Muscle layer of duodenum (tissue), 2 donors: ENCODE measurements at regions not wholly inside any gene's neighbourhood (a gene's known extent, or its start where the extent isn't known, plus 50 kb on each side); places are given as distances from the start of the nearest gene placed in this dataset.
A peak's percentile ranks its signal among the peaks of the same experiment; 100 is the strongest.

Experiments
- H3K27ac ChIP-seq: one replicate; pipeline ENCODE4 v1.7.0; 2013; ENCODE audit warnings: mild to moderate bottlenecking, low read length
- H3K27me3 ChIP-seq: one replicate; pipeline ENCODE4 v1.7.0; 2013; ENCODE audit warnings: low read depth, mild to moderate bottlenecking, control low read depth, low read length
- H3K36me3 ChIP-seq, 2 donors: one replicate each; pipeline ENCODE4 v1.7.0; 2013; ENCODE audit warnings: low read length in 2 of 2, control low read depth in 1 of 2, mild to moderate bottlenecking in 1 of 2; ENCODE audit not compliant: insufficient read depth in 2 of 2, control insufficient read depth in 1 of 2
- H3K4me1 ChIP-seq, 2 donors: one replicate each; pipeline ENCODE4 v1.7.0; 2013; ENCODE audit warnings: low read length in 2 of 2, mild to moderate bottlenecking in 2 of 2, control low read depth in 1 of 2, moderate library complexity in 1 of 2; ENCODE audit not compliant: insufficient read depth in 2 of 2, control insufficient read depth in 1 of 2
- H3K4me3 ChIP-seq, 2 donors: one replicate each; pipeline ENCODE4 v1.7.0; 2013; ENCODE audit warnings: low read length in 2 of 2, low read depth in 1 of 2, mild to moderate bottlenecking in 1 of 2
- H3K9me3 ChIP-seq, 2 donors: one replicate each; pipeline ENCODE4 v1.7.0; 2013; ENCODE audit warnings: low read length in 2 of 2, control low read depth in 1 of 2, mild to moderate bottlenecking in 1 of 2; ENCODE audit not compliant: control insufficient read depth in 1 of 2
- donor health status: healthy.

DNA sequence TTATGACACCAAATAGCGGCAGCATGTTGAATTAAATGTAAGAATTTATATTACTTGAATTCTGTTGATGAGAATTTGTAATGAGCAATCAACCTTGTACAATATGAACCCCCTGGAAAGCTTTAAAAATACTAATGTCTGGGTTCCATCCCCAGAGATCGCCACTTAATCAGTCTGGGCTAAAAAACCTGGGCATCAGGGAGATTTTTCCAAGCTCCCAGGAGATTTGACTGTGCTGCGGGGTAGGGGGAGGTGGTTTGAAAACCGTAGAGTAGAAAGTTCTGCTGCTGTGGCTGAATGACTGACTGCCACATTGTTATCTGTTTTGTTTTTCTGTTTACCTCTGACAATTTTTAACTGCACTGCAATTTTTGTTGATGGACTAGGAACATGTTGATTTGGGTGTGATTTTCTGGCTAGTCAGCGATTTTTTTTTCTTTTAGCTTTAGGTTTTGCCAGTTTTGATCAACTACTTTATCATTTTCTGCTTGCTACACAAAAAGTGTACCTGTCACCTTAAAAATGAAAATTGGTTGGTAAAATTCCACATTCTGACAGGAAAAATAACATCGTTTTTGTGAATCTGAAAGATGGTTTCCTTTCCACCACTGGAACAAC lies 79.3 kb downstream of the PCTP start:
- Histone ChIP-seq H3K4me3 (no peak overlapping the region), H3K27ac (no peak overlapping the region), H3K27me3 (no peaks in the 10 kb centered on the region), H3K9me3 (no peaks in the 10 kb centered on the region), H3K4me1 (no peaks in the 10 kb centered on the region), H3K36me3 (no peaks in the 10 kb centered on the region)

DNA sequence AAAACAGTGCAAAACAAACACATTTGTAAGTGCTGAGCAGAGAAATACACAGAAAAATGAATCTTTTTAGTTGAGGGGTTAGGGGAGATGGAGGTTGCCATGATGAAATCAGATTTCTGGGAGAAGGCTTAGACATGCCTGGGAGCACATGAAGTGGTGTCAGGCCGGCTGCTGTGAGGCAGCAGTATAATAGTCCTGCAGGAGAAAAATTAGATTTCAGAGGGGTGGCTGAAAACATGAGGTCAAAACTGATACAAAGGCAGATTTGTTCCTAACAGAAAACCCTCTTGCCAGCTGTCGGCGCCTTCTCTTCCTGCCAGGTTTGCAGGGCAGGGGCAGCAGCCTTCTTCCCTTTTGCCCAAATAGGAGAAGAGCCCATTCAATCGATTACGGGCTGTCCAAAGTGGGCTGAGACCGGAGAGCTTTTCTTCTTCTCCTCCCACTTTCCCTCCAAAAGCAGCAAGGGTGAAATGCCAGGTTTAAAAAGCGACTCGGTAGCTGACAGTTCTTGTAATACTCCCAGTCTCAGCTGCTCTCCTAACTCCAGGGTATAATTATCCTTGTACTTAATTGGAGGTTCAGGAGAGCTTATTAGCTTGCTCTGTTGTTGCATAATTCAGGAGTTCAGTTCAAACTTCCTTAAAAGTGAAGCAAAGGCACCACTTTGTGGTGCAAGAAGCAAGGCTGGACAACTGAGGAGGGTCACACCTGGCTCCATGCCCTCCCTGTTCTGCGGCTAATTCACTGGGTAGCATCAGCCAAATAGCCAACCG lies 80.0 kb downstream of the PCTP start:
- no peaks in the 10 kb centered on the region for H3K27me3 ChIP-seq
- H3K27ac ChIP-seq, result no peak overlapping the region
- no peak overlapping the region for H3K4me3 ChIP-seq
- H3K4me1 ChIP-seq, result no peaks in the 10 kb centered on the region
- no peaks in the 10 kb centered on the region for H3K36me3 ChIP-seq
- no peaks in the 10 kb centered on the region for H3K9me3 ChIP-seq

DNA sequence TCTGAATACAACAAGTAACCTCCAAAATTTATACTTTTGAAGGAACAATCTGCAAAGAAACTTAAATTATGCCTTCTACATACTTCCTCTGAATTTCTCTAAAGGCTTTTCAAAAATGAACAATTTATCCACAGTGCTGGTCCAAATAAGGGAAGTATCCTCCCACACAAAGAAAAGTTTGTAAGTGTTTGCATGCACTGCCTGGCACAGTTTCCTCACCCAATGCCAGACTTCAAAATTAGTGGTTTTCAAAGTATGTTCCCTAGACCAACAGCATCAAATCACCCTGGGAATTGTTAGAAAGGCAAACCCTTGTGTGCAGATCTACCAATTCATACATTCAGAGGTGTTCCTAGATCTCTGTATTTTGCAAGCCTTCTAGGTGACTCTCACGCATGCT lies 82.5 kb downstream of the PCTP start:
- Histone ChIP-seq H3K4me3 (no peak overlapping the region), H3K27me3 (no peaks in the 10 kb centered on the region), H3K9me3 (no peaks in the 10 kb centered on the region), H3K27ac (no peak overlapping the region), H3K36me3 (no peaks in the 10 kb centered on the region), H3K4me1 (no peaks in the 10 kb centered on the region)

DNA sequence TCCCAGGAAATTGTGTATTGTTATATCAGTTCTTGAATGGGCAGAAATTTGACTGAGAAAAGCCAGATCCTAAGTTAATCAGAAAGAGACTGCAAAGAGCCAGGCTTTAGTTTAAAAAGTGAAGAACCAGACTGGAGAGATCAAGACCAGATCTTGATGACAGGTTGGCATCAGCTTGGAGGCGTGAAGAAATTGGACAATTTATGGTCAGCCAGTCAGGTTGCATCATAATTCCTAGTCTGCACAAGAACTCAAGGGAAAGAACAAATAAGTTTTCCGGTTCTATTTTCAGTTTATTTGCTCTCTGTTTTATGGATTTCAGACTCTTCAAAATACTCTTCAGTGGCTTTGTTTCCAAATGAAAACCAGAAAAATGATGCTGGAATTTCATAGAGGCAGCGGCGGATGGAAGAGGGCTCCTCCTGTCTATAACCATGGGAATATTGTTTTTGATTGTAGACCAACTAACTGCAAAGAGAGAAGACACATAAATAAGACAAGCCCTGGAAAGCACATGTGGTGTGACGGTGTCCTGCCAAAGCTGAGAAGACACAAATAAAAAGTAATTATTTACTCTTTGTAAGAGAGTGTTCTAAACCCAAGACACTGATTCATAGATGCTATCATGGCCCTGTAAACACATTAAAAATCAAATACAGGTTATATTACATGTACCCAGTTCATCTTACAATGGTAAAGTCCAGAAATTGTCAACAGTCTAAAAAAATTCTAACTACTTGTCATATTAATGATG lies 91.7 kb downstream of the PCTP start:
- Histone ChIP-seq H3K4me3 (no peak overlapping the region), H3K36me3 (no peaks in the 10 kb centered on the region), H3K4me1 (peaks cover 0 to 9% of the 10 kb centered on the region in 2 donors), H3K27ac (no peak overlapping the region), H3K9me3 (no peaks in the 10 kb centered on the region), H3K27me3 (no peaks in the 10 kb centered on the region)

DNA sequence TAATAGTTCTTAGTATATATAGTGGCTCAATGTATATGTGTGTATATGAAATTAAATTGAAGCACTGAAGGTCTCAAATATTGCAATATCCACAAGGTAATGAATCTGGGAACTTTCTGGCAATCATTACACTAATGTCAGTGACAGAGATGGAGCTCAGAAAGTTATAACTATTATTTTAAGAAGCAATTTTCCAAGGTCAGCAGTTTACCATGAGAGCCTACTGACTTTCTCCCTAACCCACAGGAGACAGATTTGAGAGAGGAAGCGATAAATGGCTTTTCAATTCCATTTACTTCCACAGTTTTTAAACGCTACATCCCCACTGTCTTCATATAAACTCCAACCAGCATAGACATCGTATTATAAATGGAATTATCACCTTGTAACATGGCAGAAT lies 92.9 kb downstream of the PCTP start:
- no peak overlapping the region for H3K27ac ChIP-seq
- H3K4me1 ChIP-seq, result peaks cover 0 to 9% of the 10 kb centered on the region in 2 donors
- no peaks in the 10 kb centered on the region for H3K27me3 ChIP-seq
- no peaks in the 10 kb centered on the region for H3K9me3 ChIP-seq
- no peak overlapping the region for H3K4me3 ChIP-seq
- no peaks in the 10 kb centered on the region for H3K36me3 ChIP-seq

DNA sequence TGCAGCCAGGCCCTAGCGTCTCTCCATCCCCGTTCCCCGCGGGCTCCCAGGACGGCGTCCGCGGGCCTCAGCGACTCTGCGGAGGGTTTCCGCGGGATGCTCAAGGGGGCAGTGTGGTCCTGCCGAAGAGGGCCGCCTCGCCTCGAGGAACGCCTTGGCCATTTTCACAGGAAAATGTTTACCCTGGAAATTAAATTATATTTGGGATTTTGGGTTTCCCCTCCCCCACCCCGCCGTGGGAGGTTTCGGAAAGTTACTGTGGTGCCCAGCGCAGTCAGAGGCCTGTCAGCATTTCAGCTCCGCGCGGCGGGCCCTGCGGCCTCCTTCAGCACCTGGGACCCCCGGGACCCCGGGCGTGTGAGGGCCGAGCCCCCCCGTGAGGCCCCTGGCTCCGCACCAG lies 94.5 kb downstream of the PCTP start:
- no peak overlapping the region for H3K27ac ChIP-seq
- peak overlapping the region in 1 of 2 donors; percentile 46 for H3K4me3 ChIP-seq
- H3K4me1 ChIP-seq, result peaks cover 0 to 9% of the 10 kb centered on the region in 2 donors
- H3K27me3 ChIP-seq, result no peaks in the 10 kb centered on the region
- no peaks in the 10 kb centered on the region for H3K36me3 ChIP-seq
- no peaks in the 10 kb centered on the region for H3K9me3 ChIP-seq

DNA sequence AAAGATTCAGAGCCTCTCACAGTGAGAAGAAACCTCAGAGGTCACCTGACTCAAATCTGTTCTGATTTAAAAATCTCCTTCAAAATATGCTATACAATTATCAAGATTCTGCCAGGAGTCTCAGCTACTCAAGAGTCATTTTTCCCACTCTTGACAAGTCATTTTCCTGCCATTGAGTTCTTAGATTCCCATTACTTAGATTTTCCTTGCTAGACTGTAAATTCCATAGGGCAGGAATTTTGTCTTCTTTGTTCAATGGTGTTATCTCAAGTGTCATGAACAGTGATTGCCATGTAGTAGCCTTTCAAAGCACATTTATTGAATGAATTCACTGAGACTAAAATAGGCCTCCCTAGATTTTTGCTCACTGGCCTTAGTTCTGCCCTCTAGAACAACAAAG lies 95.9 kb downstream of the PCTP start:
- H3K4me3 ChIP-seq, result no peak overlapping the region
- no peaks in the 10 kb centered on the region for H3K36me3 ChIP-seq
- no peaks in the 10 kb centered on the region for H3K27me3 ChIP-seq
- no peaks in the 10 kb centered on the region for H3K9me3 ChIP-seq
- peaks cover 0 to 9% of the 10 kb centered on the region in 2 donors for H3K4me1 ChIP-seq
- H3K27ac ChIP-seq, result no peak overlapping the region

DNA sequence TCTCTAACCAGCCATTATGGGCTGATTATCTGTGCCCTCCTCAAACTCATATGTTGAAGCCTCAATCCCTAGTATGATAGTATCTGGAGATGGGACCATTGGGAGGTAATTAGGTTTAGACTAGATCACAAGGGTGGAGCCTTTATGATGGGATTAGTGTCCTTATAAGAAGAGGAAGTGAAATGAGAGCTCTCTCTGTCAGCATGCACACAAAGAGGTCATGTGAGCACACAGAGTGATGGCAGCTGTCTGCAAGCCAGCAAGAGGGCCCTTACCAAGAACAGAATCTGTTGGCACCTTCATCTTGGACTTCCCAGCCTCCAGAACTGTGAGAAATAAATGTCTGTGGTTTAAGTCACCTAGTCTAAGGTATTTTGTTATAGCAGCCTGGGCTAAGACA lies 101.9 kb downstream of the PCTP start:
- Histone ChIP-seq H3K27ac (no peak overlapping the region), H3K36me3 (no peaks in the 10 kb centered on the region), H3K27me3 (no peaks in the 10 kb centered on the region), H3K4me1 (no peaks in the 10 kb centered on the region), H3K9me3 (no peaks in the 10 kb centered on the region), H3K4me3 (no peak overlapping the region)

DNA sequence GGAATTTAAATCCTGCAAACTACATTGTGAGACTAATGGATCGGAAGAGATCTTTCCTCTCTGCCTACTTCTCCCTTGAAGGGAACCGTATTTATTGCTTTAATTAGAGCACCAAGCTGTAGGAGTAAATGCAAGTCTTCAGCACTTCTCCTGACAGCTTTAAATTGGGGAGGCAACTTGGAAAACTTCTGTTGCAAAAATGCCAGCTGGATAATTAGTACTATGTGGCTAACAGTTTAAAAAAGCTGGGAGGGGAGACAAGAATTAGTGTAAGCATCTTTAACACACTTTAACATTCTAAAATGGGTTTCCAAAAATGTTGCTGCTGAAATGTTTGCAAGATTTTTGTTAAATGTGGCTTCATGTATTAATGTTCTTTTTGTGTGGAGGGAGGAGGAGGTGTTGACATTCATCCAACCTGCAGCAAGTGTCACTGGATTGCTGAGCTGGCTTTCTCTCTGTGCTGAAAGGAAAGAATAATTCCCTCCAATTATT lies 108.5 kb downstream of the PCTP start:
- Histone ChIP-seq H3K27ac (no peak overlapping the region), H3K27me3 (no peaks in the 10 kb centered on the region), H3K4me1 (no peaks in the 10 kb centered on the region), H3K4me3 (no peak overlapping the region), H3K36me3 (no peaks in the 10 kb centered on the region), H3K9me3 (no peaks in the 10 kb centered on the region)

DNA sequence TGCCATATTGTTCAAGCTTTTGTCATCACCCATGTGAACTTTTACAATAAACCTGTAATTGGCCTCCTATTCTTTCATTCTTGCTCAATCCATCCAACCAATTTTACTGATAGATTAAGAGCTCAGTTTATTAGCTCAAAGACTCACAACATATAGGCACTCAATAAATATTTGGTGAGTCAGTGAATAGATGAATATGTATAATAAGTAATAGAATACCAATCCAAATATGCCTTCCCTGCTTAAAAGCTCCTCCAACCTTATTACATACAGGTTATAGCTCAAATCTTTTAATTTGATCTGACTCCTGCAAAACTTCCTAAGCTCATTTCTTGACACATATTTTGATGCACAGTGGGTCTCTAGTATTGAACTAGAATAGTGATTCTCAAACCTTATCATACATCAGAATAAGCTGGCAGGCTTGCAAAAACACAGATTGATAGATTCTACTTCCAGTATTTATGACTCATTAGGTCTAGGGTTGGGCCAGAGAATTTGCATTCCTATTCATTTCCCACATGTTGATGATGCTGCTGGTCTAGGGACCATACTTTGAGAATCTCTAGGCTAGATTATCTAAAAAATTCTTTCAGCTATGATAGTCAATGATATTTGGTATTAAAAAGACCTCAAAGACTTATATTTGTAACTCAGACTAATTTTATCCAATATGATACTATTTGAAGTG lies 114.4 kb downstream of the PCTP start:
- H3K27me3 ChIP-seq, result no peaks in the 10 kb centered on the region
- no peaks in the 10 kb centered on the region for H3K4me1 ChIP-seq
- H3K27ac ChIP-seq, result no peak overlapping the region

DNA sequence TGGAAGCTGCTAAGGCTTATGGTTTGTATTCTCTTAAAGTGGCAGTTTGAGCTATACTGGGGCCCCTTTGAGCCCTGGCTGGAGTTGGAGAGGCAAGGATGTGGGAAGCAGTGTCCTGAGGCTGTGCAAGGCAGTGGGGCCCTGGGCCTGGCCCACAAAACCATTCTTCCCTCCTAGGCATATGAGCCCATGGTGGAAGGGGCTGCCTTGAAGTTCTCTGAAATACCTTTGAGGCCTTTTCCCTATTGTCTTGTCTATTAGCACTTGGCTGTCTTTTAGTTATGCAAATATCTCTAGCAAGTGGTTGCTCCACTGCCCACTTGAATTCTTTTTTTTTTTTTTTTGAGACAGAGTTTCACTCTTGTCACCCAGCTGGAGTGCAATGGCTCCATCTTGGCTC lies 119.2 kb downstream of the PCTP start:
- Histone ChIP-seq H3K9me3 (no peaks in the 10 kb centered on the region), H3K4me1 (no peaks in the 10 kb centered on the region), H3K4me3 (no peak overlapping the region), H3K27me3 (no peaks in the 10 kb centered on the region), H3K36me3 (no peaks in the 10 kb centered on the region), H3K27ac (no peak overlapping the region)

More for the DNA sequence above, 114.4 kb downstream of the PCTP start:
- H3K9me3 ChIP-seq, result no peaks in the 10 kb centered on the region
- no peaks in the 10 kb centered on the region for H3K36me3 ChIP-seq
- H3K4me3 ChIP-seq, result no peak overlapping the region
